HCT116 (cell line): ENCODE measurements at regions not wholly inside any gene's neighbourhood (a gene's known extent, or its start where the extent isn't known, plus 50 kb on each side); places are given as distances from the start of the nearest gene placed in this dataset.

Experiments used
- ELF1 ChIP-seq: IDR thresholded peaks from 2 replicates; pipeline ENCODE4 v1.6.1; 2012; ENCODE audit warnings: low read depth, borderline replicate concordance
- EZH2 ChIP-seq: fragments of 200-600 bp; sonication (generic); IDR thresholded peaks from 2 replicates; pipeline ENCODE4 v1.6.1; 2017; ENCODE audit warnings: antibody characterized with exemption, mixed run types
- EZH2phosphoT487 ChIP-seq: fragments of 200-600 bp; IDR thresholded peaks from 2 replicates; pipeline ENCODE4 v1.6.1; 2018; ENCODE audit warnings: antibody characterized with exemption, borderline replicate concordance
- JUND ChIP-seq: IDR thresholded peaks from 2 replicates; pipeline ENCODE4 v1.6.1; 2012
- POLR2A ChIP-seq: IDR thresholded peaks from 2 replicates; pipeline ENCODE4 v1.7.0; 2011; ENCODE audit warnings: borderline replicate concordance; ENCODE audit not compliant: insufficient read depth, insufficient read length; ENCODE audit errors: extremely low read depth
- POLR2AphosphoS5 ChIP-seq: IDR thresholded peaks from 2 replicates; pipeline ENCODE4 v1.6.1; 2011; ENCODE audit warnings: mild to moderate bottlenecking, low read depth, low read length, moderate library complexity
- SP1 ChIP-seq: IDR thresholded peaks from 2 replicates; pipeline ENCODE4 v1.6.1; 2012; ENCODE audit warnings: low read depth
- SRF ChIP-seq: IDR thresholded peaks from 2 replicates; pipeline ENCODE4 v1.6.1; 2012; ENCODE audit warnings: low read depth
- ZNF274 ChIP-seq: fragments of 200-500 bp; sonication (Bioruptor generic); IDR thresholded peaks from 2 replicates; pipeline ENCODE4 v1.6.1; 2014; ENCODE audit warnings: mild to moderate bottlenecking, low read depth, low read length, inconsistent platforms
- TF ChIP-seq, protein P1 (sequence below): IDR thresholded peaks from 2 replicates; pipeline ENCODE4 v1.6.1; 2012
- TF ChIP-seq, protein P2 (sequence below): IDR thresholded peaks from 2 replicates; pipeline ENCODE4 v1.6.1; 2012; ENCODE audit warnings: low read depth
- TF ChIP-seq, protein P3 (sequence below), 3 experiments: fragments of 200-600 bp in 1 of 3; sonication (generic) in 1 of 3; IDR thresholded peaks in 2 of 3; conservative IDR thresholded peaks in 1 of 3; 2 replicates each; pipeline ENCODE4 v1.5.1; 2012 to 2017; ENCODE audit warnings: low read depth in 2 of 3, low read length in 2 of 3, antibody characterized with exemption in 1 of 3, borderline replicate concordance in 1 of 3, control low read depth in 1 of 3, mild to moderate bottlenecking in 1 of 3, mixed read lengths in 1 of 3, mixed run types in 1 of 3, moderate library complexity in 1 of 3; ENCODE audit not compliant: insufficient read depth in 1 of 3

DNA sequence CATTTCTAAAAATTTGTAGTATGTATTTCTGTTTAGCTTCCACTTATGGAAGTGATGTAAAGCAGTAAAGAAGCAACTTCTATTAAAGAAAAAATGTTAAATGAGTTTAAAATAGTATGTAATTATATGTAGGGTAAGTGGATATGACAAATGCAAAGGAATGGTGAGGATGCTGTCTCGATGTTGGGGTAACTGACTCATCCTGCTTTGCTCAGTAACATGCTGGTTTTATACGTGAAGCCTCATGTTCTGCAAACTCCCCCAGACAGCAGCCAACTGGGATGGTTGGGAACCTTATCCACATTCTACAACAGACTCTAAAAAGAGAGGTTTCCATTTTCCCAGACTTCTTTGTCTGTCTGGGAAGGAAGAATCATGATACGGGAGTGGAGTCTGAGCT, 1006.4 kb upstream of the TMEM132C start:
- TF ChIP-seq POLR2AphosphoS5 (no peak), POLR2A (no peak), EZH2 (no peak), EZH2phosphoT487 (no peak), ZNF274 (no peak), SRF (no peak), JUND (no peak), ELF1 (no peak), SP1 (no peak)
- TF ChIP-seq, protein P1, sequence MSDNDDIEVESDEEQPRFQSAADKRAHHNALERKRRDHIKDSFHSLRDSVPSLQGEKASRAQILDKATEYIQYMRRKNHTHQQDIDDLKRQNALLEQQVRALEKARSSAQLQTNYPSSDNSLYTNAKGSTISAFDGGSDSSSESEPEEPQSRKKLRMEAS, result no peak
- TF ChIP-seq, protein P2, sequence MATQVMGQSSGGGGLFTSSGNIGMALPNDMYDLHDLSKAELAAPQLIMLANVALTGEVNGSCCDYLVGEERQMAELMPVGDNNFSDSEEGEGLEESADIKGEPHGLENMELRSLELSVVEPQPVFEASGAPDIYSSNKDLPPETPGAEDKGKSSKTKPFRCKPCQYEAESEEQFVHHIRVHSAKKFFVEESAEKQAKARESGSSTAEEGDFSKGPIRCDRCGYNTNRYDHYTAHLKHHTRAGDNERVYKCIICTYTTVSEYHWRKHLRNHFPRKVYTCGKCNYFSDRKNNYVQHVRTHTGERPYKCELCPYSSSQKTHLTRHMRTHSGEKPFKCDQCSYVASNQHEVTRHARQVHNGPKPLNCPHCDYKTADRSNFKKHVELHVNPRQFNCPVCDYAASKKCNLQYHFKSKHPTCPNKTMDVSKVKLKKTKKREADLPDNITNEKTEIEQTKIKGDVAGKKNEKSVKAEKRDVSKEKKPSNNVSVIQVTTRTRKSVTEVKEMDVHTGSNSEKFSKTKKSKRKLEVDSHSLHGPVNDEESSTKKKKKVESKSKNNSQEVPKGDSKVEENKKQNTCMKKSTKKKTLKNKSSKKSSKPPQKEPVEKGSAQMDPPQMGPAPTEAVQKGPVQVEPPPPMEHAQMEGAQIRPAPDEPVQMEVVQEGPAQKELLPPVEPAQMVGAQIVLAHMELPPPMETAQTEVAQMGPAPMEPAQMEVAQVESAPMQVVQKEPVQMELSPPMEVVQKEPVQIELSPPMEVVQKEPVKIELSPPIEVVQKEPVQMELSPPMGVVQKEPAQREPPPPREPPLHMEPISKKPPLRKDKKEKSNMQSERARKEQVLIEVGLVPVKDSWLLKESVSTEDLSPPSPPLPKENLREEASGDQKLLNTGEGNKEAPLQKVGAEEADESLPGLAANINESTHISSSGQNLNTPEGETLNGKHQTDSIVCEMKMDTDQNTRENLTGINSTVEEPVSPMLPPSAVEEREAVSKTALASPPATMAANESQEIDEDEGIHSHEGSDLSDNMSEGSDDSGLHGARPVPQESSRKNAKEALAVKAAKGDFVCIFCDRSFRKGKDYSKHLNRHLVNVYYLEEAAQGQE, result no peak
- TF ChIP-seq, protein P3, sequence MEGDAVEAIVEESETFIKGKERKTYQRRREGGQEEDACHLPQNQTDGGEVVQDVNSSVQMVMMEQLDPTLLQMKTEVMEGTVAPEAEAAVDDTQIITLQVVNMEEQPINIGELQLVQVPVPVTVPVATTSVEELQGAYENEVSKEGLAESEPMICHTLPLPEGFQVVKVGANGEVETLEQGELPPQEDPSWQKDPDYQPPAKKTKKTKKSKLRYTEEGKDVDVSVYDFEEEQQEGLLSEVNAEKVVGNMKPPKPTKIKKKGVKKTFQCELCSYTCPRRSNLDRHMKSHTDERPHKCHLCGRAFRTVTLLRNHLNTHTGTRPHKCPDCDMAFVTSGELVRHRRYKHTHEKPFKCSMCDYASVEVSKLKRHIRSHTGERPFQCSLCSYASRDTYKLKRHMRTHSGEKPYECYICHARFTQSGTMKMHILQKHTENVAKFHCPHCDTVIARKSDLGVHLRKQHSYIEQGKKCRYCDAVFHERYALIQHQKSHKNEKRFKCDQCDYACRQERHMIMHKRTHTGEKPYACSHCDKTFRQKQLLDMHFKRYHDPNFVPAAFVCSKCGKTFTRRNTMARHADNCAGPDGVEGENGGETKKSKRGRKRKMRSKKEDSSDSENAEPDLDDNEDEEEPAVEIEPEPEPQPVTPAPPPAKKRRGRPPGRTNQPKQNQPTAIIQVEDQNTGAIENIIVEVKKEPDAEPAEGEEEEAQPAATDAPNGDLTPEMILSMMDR (IDR thresholded peaks at IDR 0.05 in 2 of 3, conservative IDR thresholded peaks at IDR 0.05 in 1 of 3; ENCODE audit: borderline replicate concordance in 1 of 3, insufficient read depth in 1 of 3, low read depth in 2 of 3, low read length in 2 of 3), result no peak
